ENCODE measurements at regions not wholly inside any gene's neighbourhood (a gene's known extent, or its start where the extent isn't known, plus 50 kb on each side); places are given as distances from the start of the nearest gene placed in this dataset.
A peak's percentile ranks its signal among the peaks of the same experiment; 100 is the strongest.

DNA sequence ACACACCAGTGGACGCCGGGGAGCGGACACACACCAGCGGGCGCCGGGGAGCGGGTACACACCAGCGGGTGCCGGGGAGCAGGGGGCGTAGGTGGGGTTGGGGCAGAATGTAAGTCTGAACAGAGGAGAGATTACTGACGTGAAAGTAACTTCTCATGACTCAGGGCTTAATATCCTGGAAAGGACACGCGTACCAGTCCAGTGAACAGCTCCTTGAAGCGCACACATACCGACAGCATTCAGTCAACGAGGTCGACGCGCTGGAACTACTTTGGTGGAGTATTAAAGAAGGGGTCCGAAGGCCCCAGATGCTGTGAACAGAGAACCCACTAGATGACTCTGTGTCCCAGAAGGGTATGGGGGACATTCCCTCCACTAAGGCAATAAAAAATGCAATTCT lies 129.6 kb downstream of the ENGASE start:
- DNase-seq (ENCODE audit: low read depth in 1 of 2, low spot score in 1 of 2) = no peak
- no peak for TF ChIP-seq JUND (IDR thresholded peaks at IDR 0.05; ENCODE audit: low read depth)
- in situ Hi-C loops (cut with HindIII; ENCODE audit: low pct_unique_long_range_greater_than_20kb, low sequenced_read_pairs) = no loop called here

DNA sequence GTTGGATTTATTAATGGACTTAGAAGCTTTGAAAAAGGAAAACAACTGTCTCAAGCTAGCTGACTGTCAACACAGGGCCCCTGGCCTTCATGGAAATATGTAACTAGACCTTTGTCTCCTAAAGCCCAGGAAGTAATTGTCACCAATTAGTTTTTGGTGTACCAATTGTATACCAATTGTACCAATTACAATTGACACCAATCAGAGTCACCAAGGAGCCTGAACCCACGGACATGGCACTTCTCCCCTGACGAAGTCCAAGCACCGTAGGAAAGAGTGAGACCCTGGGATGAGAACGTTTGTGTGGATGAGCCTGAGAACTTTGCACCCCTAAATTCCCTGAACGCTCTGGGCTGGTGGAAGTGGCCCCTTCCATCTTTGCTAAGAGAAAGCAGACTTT lies 129.0 kb downstream of the ENGASE start:
- TF ChIP-seq JUND (IDR thresholded peaks at IDR 0.05; ENCODE audit: low read depth) = no peak
- no peak for DNase-seq (ENCODE audit: low read depth in 1 of 2, low spot score in 1 of 2)
- in situ Hi-C loops (cut with HindIII; ENCODE audit: low pct_unique_long_range_greater_than_20kb, low sequenced_read_pairs) = no loop called here

DNA sequence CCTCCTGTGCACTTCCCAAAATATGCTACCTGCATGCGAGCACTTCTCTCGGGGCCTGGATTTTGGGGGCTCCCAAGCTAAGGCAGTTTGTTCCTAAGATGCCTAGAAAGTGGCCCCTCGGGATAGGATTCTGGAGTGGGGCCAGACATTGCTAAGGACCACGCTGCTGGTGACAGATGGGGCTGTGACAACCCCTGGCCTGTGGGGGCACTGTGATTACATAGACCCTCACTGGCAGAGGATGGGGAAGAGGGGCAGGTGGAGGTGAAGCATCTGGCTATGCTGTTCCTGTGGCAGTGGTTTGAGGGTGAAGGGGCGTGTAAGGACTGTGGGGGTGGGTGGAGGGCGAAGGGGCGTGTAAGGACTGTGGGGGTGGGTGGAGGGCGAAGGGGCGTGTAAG lies 128.4 kb downstream of the ENGASE start:
- no peak for DNase-seq (ENCODE audit: low read depth in 1 of 2, low spot score in 1 of 2)
- in situ Hi-C loops (cut with HindIII; ENCODE audit: low pct_unique_long_range_greater_than_20kb, low sequenced_read_pairs) = no loop called here
- TF ChIP-seq JUND (IDR thresholded peaks at IDR 0.05; ENCODE audit: low read depth) = no peak

DNA sequence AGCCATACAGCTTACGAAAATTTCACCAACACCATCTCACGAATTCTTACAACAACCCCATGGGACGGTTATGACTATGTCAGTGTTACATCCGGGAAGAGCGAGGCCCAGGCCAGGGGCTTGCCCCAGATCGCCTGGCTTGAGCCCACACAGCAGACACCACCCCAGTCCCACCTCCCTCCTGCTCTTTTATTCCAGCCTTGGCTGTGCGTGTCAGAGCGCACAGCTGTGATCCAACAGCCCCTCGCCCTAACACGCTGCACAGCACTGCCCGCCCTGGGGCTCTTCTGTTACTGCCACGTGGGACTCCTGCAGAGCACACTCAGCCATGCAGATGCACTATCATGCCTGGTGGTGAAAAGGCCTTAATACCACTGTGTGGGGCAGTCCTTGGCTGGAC lies 127.9 kb downstream of the ENGASE start:
- in situ Hi-C loops (cut with HindIII; ENCODE audit: low pct_unique_long_range_greater_than_20kb, low sequenced_read_pairs) = no loop called here
- DNase-seq (ENCODE audit: low read depth in 1 of 2, low spot score in 1 of 2) = no peak
- no peak for TF ChIP-seq JUND (IDR thresholded peaks at IDR 0.05; ENCODE audit: low read depth)

DNA sequence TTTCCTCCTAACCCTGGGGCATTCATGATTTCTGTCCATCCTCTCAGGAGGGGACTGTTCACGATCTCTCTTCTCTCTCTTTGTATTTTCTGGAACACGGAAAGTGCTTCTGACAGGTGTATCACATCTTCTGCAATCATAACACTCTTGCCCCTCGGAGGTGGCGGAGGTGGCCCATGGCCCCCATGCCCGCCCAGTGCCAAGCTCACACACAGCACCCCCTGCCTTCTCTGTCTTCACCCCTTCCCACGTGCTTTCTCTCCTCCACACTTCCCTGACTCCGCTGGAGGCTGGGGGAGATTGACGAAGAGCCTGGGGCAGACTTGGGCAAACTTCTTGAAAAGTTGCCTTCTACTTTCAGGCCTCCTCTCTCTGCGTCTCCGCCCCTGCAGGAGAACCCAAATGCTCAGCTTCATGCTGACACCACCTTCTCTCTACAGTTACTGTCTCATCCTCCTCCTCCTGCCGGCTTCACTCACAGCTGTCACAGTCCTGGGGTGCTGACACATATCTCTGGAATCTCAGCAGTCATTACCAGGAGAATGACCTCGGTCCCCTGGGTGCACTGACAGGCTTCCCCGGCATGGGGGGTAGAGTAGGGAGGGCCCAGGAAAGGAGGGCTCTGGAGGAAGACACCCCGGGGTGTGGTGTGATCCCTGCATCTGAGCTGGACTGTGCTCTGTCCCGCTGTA lies 127.1 kb downstream of the ENGASE start:
- TF ChIP-seq JUND (IDR thresholded peaks at IDR 0.05; ENCODE audit: low read depth) = no peak
- in situ Hi-C loops (cut with HindIII; ENCODE audit: low pct_unique_long_range_greater_than_20kb, low sequenced_read_pairs) = no loop called here
- no peak for DNase-seq (ENCODE audit: low read depth in 1 of 2, low spot score in 1 of 2)

DNA sequence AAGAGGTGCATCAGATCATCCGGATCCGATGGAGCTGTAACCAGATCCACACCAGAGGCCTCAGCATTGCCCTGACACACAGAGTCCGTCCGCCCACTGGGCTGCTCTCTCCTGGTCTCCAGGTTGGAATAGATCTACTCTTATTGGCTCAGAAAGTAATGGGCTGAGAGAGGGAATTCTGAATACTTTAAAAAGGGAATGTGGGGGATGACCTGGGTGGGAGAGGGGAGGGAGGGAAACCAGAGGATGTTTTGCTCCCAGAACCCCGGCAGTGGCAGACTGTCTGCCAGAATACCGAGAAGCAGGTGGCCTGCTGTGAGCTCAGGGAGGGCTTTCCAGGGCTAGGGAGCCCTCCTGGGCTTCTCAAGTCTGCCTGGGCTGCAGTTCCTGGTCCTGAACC lies 126.5 kb downstream of the ENGASE start:
- DNase-seq (ENCODE audit: low read depth in 1 of 2, low spot score in 1 of 2) = no peak
- in situ Hi-C loops (cut with HindIII; ENCODE audit: low pct_unique_long_range_greater_than_20kb, low sequenced_read_pairs) = no loop called here
- TF ChIP-seq JUND (IDR thresholded peaks at IDR 0.05; ENCODE audit: low read depth) = no peak

DNA sequence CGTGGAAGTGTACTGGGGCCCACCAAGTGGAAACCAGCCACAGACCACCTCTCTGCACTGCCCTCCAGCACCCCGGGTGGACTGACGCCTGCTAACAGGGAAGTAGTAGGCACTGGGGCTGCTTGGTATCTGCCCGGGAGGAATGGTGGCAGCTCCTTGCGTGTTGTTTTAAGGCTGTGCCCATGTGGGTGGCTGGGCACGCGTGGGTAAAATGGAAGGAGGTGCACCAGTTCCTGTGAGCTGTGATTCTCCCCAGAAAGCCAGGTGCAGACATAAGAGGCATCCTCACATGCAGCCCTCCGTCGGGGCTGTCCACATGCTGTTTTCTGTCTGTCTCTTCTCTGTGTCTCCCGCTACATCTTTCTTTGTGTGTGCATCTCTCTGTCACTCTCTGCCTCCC lies 122.3 kb downstream of the ENGASE start:
- in situ Hi-C loops (cut with HindIII; ENCODE audit: low pct_unique_long_range_greater_than_20kb, low sequenced_read_pairs) = no loop called here
- DNase-seq (ENCODE audit: low read depth in 1 of 2, low spot score in 1 of 2) = no peak
- no peak for TF ChIP-seq JUND (IDR thresholded peaks at IDR 0.05; ENCODE audit: low read depth)

DNA sequence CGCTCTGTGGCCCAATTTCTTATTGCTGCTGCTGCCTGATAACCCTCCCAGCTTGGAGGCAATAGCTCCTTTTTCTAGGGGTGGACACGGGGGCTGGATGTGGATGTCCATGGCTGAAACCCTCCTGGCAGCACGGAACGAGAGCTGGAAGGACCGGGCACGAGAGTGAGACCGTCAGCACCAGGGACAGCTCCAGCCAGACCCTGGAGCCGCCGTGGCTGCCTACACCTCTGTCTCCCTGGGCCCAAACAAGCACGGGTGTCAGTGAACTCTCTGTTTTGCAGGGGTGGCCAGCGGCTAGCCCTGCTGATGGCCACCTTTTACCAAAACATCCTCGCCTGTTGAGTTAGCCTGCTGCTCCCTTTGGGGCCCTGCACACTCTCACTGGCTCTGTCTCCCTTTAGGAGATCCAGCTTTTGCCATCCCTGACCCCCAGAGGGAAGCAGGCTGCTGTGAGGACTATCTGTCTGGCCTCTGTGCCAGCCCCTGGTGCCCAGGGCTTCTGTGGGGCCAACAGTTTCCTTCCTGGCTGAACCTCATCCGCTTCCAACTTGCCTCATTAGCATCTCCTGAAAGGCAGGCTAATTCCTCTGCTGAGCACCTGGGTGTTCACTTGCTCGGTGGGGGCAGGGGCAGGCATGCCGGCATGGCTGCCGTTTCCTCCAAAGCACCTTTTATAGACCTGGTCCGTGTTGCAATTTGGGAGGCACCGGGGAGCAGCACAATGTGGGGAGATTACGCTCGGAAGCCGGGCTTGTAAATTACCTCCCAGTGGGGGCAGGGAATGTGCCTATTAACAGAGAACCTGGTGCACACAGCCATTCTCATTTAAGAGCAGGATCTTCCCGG lies 118.1 kb downstream of the ENGASE start:
- DNase-seq (ENCODE audit: low read depth in 1 of 2, low spot score in 1 of 2) = peak; percentile 73 to 91
- TF ChIP-seq JUND (IDR thresholded peaks at IDR 0.05; ENCODE audit: low read depth) = no peak
- in situ Hi-C loops (cut with HindIII; ENCODE audit: low pct_unique_long_range_greater_than_20kb, low sequenced_read_pairs) = no loop called here

DNA sequence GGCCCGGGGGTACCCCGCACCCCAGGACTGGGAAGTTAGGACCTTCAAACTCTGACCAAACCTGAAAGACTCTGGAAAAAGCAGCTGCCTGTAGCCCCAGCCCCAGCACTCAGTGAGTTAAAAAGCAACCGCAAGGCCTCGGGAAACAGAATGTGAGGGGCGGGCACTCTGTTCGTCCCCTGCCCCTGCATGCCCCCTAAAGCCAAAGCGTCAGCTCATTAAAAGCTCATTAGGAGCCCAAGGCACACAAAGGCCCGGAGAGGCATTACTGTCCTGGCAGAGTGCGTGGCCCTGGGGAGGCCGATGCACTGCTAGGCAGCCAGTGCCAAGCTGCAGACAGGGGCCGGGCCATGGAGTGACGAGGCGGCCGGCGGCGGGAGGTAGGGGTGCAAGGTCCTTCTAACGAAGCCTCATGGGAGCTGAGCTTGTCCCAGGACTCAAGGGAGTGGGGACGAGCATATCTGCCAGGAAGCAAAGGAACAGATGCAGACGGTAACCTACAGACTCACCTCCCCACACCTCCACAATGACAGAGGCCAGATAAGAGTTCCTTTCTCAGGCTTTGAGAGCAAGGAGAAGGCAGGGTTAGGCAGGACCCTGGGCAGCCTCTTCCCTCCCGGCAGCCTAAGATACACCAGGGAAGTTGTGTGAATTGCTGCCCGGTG lies 116.8 kb downstream of the ENGASE start:
- no peak for TF ChIP-seq JUND (IDR thresholded peaks at IDR 0.05; ENCODE audit: low read depth)
- DNase-seq (ENCODE audit: low read depth in 1 of 2, low spot score in 1 of 2) = no peak
- in situ Hi-C loops (cut with HindIII; ENCODE audit: low pct_unique_long_range_greater_than_20kb, low sequenced_read_pairs) = no loop called here

DNA sequence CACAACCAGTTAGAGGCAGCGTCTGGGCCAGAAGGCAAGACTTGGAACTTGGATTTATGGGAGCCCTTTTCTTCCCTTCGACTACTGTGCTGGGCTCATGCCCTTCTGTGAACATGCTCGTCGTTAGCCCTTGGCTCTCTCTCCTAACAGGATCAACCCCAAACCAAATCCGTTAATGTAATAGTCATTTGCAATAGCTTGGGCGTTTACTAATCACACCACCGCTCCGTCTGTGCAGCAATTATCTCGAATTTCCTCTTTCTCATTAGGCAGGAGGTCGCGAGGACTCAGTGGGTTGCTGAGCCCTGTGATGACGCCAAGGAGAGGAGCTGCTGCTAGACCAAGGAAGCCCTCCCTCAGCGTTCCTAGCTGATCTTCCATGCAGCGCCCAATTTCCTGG lies 114.7 kb downstream of the ENGASE start:
- in situ Hi-C loops (cut with HindIII; ENCODE audit: low pct_unique_long_range_greater_than_20kb, low sequenced_read_pairs) = no loop called here
- no peak for TF ChIP-seq JUND (IDR thresholded peaks at IDR 0.05; ENCODE audit: low read depth)
- DNase-seq (ENCODE audit: low read depth in 1 of 2, low spot score in 1 of 2) = no peak

DNA sequence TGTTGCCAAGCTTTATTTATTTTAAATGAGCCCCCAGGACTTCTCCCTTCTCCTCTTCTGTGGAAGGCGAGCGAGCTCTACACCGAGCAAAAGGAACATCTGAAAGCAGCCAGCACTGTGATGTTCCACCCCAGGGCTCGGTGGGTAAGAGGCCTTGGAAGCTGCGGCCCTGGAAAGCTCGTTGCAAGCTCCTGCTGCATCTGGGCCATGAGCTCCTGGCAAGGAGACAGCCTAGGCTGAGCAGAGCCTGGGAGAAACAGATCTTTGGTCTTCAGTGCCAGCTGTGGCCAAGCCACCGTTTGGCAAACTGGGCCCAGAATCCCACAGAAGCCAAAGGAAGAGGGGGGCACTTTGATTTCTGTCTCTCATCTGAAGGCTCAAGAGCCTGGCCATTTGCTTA lies 114.1 kb downstream of the ENGASE start:
- no peak for DNase-seq (ENCODE audit: low read depth in 1 of 2, low spot score in 1 of 2)
- in situ Hi-C loops (cut with HindIII; ENCODE audit: low pct_unique_long_range_greater_than_20kb, low sequenced_read_pairs) = no loop called here
- TF ChIP-seq JUND (IDR thresholded peaks at IDR 0.05; ENCODE audit: low read depth) = no peak

DNA sequence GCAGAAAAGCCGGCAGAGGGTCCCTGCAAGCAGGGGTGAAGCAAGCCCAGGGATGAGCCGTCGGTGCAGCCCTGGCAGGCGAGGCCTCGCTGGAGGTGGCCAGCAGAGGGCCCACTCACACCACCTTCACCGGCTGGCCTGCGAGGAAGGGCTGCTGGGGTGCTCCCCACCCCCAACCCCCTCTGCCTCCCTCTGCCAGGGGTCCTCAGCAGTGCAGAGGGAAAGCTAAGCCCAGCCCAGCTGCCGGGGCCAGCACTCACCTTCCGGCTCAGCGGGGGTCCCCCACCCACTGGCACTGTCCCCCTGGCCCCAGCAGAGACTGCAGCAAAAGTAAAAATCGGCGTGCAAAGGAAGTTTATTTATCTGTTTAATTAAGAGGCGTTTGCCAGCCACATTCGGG lies 113.4 kb downstream of the ENGASE start:
- DNase-seq (ENCODE audit: low read depth in 1 of 2, low spot score in 1 of 2) = peak; percentile 51 to 95
- in situ Hi-C loops (cut with HindIII; ENCODE audit: low pct_unique_long_range_greater_than_20kb, low sequenced_read_pairs) = no loop called here
- no peak for TF ChIP-seq JUND (IDR thresholded peaks at IDR 0.05; ENCODE audit: low read depth)

DNA sequence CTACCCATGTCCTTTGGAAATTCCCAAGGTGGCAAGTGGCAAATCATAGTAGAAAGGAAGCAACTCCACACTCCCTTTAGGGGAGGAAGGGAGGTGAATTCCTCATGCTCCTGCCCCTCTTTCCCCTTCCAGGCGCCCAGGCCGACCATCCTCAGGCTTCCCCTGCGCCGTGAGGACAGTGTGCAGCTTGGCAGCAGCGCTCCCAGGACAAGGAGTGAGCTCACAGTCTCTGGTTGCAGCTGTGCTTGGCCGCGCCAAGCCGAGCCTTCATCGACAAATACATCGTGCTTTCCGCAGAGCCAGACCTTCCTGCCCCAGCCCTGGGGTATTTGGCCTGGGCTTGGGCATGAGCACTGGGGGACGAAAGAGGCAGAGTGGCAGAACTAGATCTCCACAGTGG lies 112.6 kb downstream of the ENGASE start:
- peak in 1 of 2 experiments; percentile 23 for DNase-seq (ENCODE audit: low read depth in 1 of 2, low spot score in 1 of 2)
- no peak for TF ChIP-seq JUND (IDR thresholded peaks at IDR 0.05; ENCODE audit: low read depth)
- in situ Hi-C loops (cut with HindIII; ENCODE audit: low pct_unique_long_range_greater_than_20kb, low sequenced_read_pairs) = no loop called here
